ENCODE measurements at regions not wholly inside any gene's neighbourhood (a gene's known extent, or its start where the extent isn't known, plus 50 kb on each side); places are given as distances from the start of the nearest gene placed in this dataset.

GRCh38 chr5:167509076-167509475 lies 782.4 kb upstream of the WWC1 start:
- Histone ChIP-seq H3K4me3 (ENCODE audit: low read length) (no peak overlapping the region), H3K27me3 (ENCODE audit: control insufficient read depth, insufficient read depth, low read length) (no peaks in the 10 kb centered on the region), H3K27ac (ENCODE audit: low read length) (no peak overlapping the region), H3K4me1 (ENCODE audit: control insufficient read depth, insufficient read depth, low read length) (no peaks in the 10 kb centered on the region), H3K9me3 (ENCODE audit: control insufficient read depth, insufficient read depth, low read length) (no peaks in the 10 kb centered on the region), H3K36me3 (ENCODE audit: control insufficient read depth, insufficient read depth, low read length) (no peaks in the 10 kb centered on the region)
- ATAC-seq = no peak
- Mint-ChIP-seq H3K9me3 (peaks cover 5 to 9% of the 10 kb centered on the region in 2 donors), H3K4me3 (no peak overlapping the region), H3K36me3 (no peaks in the 10 kb centered on the region), H3K27me3 (ENCODE audit: low read depth in 2 of 2) (no peaks in the 10 kb centered on the region), H3K27ac (no peak overlapping the region), H3K4me1 (no peaks in the 10 kb centered on the region)
- TF ChIP-seq, protein P1, sequence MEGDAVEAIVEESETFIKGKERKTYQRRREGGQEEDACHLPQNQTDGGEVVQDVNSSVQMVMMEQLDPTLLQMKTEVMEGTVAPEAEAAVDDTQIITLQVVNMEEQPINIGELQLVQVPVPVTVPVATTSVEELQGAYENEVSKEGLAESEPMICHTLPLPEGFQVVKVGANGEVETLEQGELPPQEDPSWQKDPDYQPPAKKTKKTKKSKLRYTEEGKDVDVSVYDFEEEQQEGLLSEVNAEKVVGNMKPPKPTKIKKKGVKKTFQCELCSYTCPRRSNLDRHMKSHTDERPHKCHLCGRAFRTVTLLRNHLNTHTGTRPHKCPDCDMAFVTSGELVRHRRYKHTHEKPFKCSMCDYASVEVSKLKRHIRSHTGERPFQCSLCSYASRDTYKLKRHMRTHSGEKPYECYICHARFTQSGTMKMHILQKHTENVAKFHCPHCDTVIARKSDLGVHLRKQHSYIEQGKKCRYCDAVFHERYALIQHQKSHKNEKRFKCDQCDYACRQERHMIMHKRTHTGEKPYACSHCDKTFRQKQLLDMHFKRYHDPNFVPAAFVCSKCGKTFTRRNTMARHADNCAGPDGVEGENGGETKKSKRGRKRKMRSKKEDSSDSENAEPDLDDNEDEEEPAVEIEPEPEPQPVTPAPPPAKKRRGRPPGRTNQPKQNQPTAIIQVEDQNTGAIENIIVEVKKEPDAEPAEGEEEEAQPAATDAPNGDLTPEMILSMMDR (IDR thresholded peaks at IDR 0.05) = no peak
- DNase-seq = no peak
- intact Hi-C loops (cut with micrococcal nuclease) = no loop called here
- 93% methylated on average over 1 of the region's 3 CpGs for WGBS (ENCODE audit: insufficient coverage)

DNA sequence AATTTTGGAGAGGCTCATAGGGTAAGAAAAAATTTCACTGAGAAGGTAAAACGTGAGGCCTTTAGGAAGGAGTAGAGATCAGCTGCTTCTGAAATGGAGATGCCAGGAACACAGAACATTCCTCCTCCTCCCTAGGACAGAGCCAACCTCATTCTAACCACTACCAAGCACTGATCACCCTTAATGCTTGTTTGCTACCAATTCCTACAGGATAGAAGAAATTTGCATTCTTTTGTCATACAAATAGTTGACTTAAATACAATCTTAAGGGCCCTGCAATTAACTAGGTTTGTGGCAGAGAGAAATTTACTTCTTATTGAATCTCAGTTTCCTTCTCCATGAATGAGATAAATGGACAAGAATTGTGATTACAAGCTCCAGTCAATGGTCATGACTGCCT lies 780.2 kb upstream of the WWC1 start:
- no peaks in the 10 kb centered on the region for H3K4me1 ChIP-seq (ENCODE audit: control insufficient read depth, insufficient read depth, low read length)
- no peaks in the 10 kb centered on the region for H3K36me3 ChIP-seq (ENCODE audit: control insufficient read depth, insufficient read depth, low read length)
- no peaks in the 10 kb centered on the region for H3K27me3 ChIP-seq (ENCODE audit: control insufficient read depth, insufficient read depth, low read length)
- Mint-ChIP-seq H3K27ac (no peak overlapping the region), H3K9me3 (peaks cover 5 to 9% of the 10 kb centered on the region in 2 donors), H3K36me3 (no peaks in the 10 kb centered on the region), H3K4me1 (no peaks in the 10 kb centered on the region), H3K4me3 (no peak overlapping the region), H3K27me3 (ENCODE audit: low read depth in 2 of 2) (no peaks in the 10 kb centered on the region)
- ATAC-seq = no peak
- H3K4me3 ChIP-seq (ENCODE audit: low read length) = no peak overlapping the region
- DNase-seq = no peak
- H3K9me3 ChIP-seq (ENCODE audit: control insufficient read depth, insufficient read depth, low read length) = no peaks in the 10 kb centered on the region
- no peak overlapping the region for H3K27ac ChIP-seq (ENCODE audit: low read length)
- TF ChIP-seq, protein P1 (IDR thresholded peaks at IDR 0.05) = no peak
- intact Hi-C loops (cut with micrococcal nuclease) = no loop called here
- no CpG with 5 or more reads among the region's 1 CpG for WGBS (ENCODE audit: insufficient coverage)

DNA sequence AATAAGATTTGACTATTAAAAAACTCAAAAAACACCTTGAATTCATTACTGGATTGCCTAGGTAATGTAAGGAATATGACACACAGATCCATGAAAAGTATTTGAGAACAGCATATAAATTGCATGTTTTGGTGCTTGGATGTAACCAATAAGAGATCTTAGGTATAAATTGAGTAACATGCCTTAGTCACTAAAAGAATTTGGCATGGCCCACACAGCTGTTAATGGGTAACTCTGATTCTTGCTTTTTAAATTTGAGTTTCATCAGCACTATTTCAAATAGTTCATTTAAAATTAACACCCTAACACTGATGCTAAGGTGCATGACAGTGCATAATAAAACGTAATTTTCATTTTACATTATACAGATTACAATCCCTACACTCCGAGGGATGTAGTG lies 779.3 kb upstream of the WWC1 start:
- no peaks in the 10 kb centered on the region for H3K36me3 Mint-ChIP-seq
- Histone ChIP-seq H3K4me3 (ENCODE audit: low read length) (no peak overlapping the region), H3K36me3 (ENCODE audit: control insufficient read depth, insufficient read depth, low read length) (no peaks in the 10 kb centered on the region), H3K27me3 (ENCODE audit: control insufficient read depth, insufficient read depth, low read length) (no peaks in the 10 kb centered on the region), H3K4me1 (ENCODE audit: control insufficient read depth, insufficient read depth, low read length) (no peaks in the 10 kb centered on the region), H3K9me3 (ENCODE audit: control insufficient read depth, insufficient read depth, low read length) (no peaks in the 10 kb centered on the region), H3K27ac (ENCODE audit: low read length) (no peak overlapping the region)
- no peak for ATAC-seq
- H3K27me3 Mint-ChIP-seq (ENCODE audit: low read depth in 2 of 2) = no peaks in the 10 kb centered on the region
- DNase-seq = no peak
- no peaks in the 10 kb centered on the region for H3K4me1 Mint-ChIP-seq
- TF ChIP-seq, protein P1 (IDR thresholded peaks at IDR 0.05) = no peak
- H3K27ac Mint-ChIP-seq = no peak overlapping the region
- intact Hi-C loops (cut with micrococcal nuclease) = no loop called here
- H3K9me3 Mint-ChIP-seq = peaks cover 5 to 9% of the 10 kb centered on the region in 2 donors
- H3K4me3 Mint-ChIP-seq = no peak overlapping the region
- WGBS (ENCODE audit: insufficient coverage) = no CpG with 5 or more reads among the region's 2 CpGs

- intact Hi-C loops (cut with micrococcal nuclease) = no loop called here
- Histone ChIP-seq H3K4me1 (ENCODE audit: control insufficient read depth, insufficient read depth, low read length) (no peaks in the 10 kb centered on the region), H3K36me3 (ENCODE audit: control insufficient read depth, insufficient read depth, low read length) (no peaks in the 10 kb centered on the region), H3K4me3 (ENCODE audit: low read length) (no peak overlapping the region), H3K9me3 (ENCODE audit: control insufficient read depth, insufficient read depth, low read length) (no peaks in the 10 kb centered on the region), H3K27ac (ENCODE audit: low read length) (no peak overlapping the region), H3K27me3 (ENCODE audit: control insufficient read depth, insufficient read depth, low read length) (no peaks in the 10 kb centered on the region)
- ATAC-seq (no peak), DNase-seq (no peak)
- Mint-ChIP-seq H3K9me3 (peaks cover 5 to 9% of the 10 kb centered on the region in 2 donors), H3K27me3 (ENCODE audit: low read depth in 2 of 2) (no peaks in the 10 kb centered on the region), H3K36me3 (no peaks in the 10 kb centered on the region), H3K27ac (no peak overlapping the region), H3K4me1 (no peaks in the 10 kb centered on the region), H3K4me3 (no peak overlapping the region)
- TF ChIP-seq, protein P1 (IDR thresholded peaks at IDR 0.05) = no peak
- WGBS (ENCODE audit: insufficient coverage) = 72% methylated on average over 7 of the region's 7 CpGs
Observed at GRCh38 chr5:167513381-167513780, 778.1 kb upstream of the WWC1 start.

Data from natural killer cell (primary cell).